ENCODE measurements at regions not wholly inside any gene's neighbourhood (a gene's known extent, or its start where the extent isn't known, plus 50 kb on each side); places are given as distances from the start of the nearest gene placed in this dataset.

GRCh38 chr7:91683823-91684222 is 196.7 kb downstream of the MTERF1 start:
- Mint-ChIP-seq H3K9me3 (ENCODE audit: low read depth, unreplicated experiment) (peaks cover 3% of the 10 kb centered on the region), H3K4me3 (ENCODE audit: low read depth, unreplicated experiment) (no peak overlapping the region), H3K36me3 (ENCODE audit: insufficient read depth, unreplicated experiment) (no peaks in the 10 kb centered on the region), H3K27ac (ENCODE audit: unreplicated experiment) (no peak overlapping the region), H3K4me1 (ENCODE audit: low read depth, unreplicated experiment) (no peaks in the 10 kb centered on the region), H3K27me3 (ENCODE audit: unreplicated experiment) (peaks cover 13% of the 10 kb centered on the region)
- no TSS peak for BruUV-seq (replicated peaks)
- intact Hi-C loops (cut with micrococcal nuclease; ENCODE audit: unreplicated experiment): no loop called here
- no peak for DNase-seq
- CTCF ChIA-PET: no interaction called here
- no peak for TF ChIP-seq CTCF (IDR thresholded peaks at IDR 0.05; ENCODE audit: unreplicated experiment)

GRCh38 chr7:91685544-91685943 is 195.0 kb downstream of the MTERF1 start:
- no peak for TF ChIP-seq CTCF (IDR thresholded peaks at IDR 0.05; ENCODE audit: unreplicated experiment)
- no peak for DNase-seq

DNA sequence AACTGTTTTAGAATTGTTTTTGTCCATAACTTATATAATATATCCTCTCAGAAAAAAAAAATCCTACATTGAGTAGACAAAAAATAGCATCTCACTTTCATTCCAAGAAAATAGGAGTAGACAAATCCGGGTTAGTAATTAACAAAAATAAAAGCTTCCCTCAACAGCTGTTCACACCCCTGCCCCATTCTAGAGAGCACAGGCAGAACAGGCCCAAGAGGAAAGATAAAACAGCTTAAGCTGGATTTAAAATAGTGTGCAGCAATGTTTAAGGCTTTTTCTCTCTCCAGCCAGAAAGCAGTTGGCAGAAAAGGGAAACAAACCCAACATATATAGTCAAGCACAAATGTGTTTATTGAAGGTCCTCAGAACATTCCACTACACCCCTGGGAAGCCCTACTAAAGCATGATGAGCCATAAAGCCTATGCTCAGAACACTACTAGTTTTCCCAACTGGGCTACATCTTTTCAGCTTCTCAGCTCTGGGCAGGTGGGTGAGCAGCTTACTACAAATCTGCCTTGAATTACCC is 189.9 kb downstream of the MTERF1 start:
- H3K4me1 Mint-ChIP-seq (ENCODE audit: low read depth, unreplicated experiment): no peaks in the 10 kb centered on the region
- no peak for DNase-seq
- H3K4me3 Mint-ChIP-seq (ENCODE audit: low read depth, unreplicated experiment): no peak overlapping the region
- BruUV-seq (replicated peaks): no TSS peak
- H3K36me3 Mint-ChIP-seq (ENCODE audit: insufficient read depth, unreplicated experiment): no peaks in the 10 kb centered on the region
- no peak overlapping the region for H3K27ac Mint-ChIP-seq (ENCODE audit: unreplicated experiment)
- no peak for TF ChIP-seq CTCF (IDR thresholded peaks at IDR 0.05; ENCODE audit: unreplicated experiment)
- intact Hi-C loops (cut with micrococcal nuclease; ENCODE audit: unreplicated experiment): no loop called here
- H3K27me3 Mint-ChIP-seq (ENCODE audit: unreplicated experiment): peaks cover 13% of the 10 kb centered on the region
- H3K9me3 Mint-ChIP-seq (ENCODE audit: low read depth, unreplicated experiment): no peaks in the 10 kb centered on the region
- CTCF ChIA-PET: no interaction called here

More at GRCh38 chr7:91685544-91685943, 195.0 kb downstream of the MTERF1 start:
- Mint-ChIP-seq H3K9me3 (ENCODE audit: low read depth, unreplicated experiment) (peaks cover 3% of the 10 kb centered on the region), H3K36me3 (ENCODE audit: insufficient read depth, unreplicated experiment) (no peaks in the 10 kb centered on the region), H3K4me3 (ENCODE audit: low read depth, unreplicated experiment) (no peak overlapping the region), H3K27ac (ENCODE audit: unreplicated experiment) (no peak overlapping the region), H3K4me1 (ENCODE audit: low read depth, unreplicated experiment) (no peaks in the 10 kb centered on the region), H3K27me3 (ENCODE audit: unreplicated experiment) (peaks cover 13% of the 10 kb centered on the region)
- CTCF ChIA-PET: interaction anchor here (0.5 kb wide), 1 partner anchor 45 kb away, joined by 3 read pairs; no protein-coding TSS in a partner anchor
- BruUV-seq (replicated peaks): no TSS peak
- intact Hi-C loops (cut with micrococcal nuclease; ENCODE audit: unreplicated experiment): no loop called here

GRCh38 chr7:91691865-91692264 is 188.6 kb downstream of the MTERF1 start:
- no peaks in the 10 kb centered on the region for H3K4me1 Mint-ChIP-seq (ENCODE audit: low read depth, unreplicated experiment)
- no peak overlapping the region for H3K27ac Mint-ChIP-seq (ENCODE audit: unreplicated experiment)
- no peaks in the 10 kb centered on the region for H3K9me3 Mint-ChIP-seq (ENCODE audit: low read depth, unreplicated experiment)
- H3K27me3 Mint-ChIP-seq (ENCODE audit: unreplicated experiment): peaks cover 13% of the 10 kb centered on the region
- no peak overlapping the region for H3K4me3 Mint-ChIP-seq (ENCODE audit: low read depth, unreplicated experiment)
- no TSS peak for BruUV-seq (replicated peaks)
- TF ChIP-seq CTCF (IDR thresholded peaks at IDR 0.05; ENCODE audit: unreplicated experiment): no peak
- DNase-seq: no peak
- intact Hi-C loops (cut with micrococcal nuclease; ENCODE audit: unreplicated experiment): no loop called here
- no peaks in the 10 kb centered on the region for H3K36me3 Mint-ChIP-seq (ENCODE audit: insufficient read depth, unreplicated experiment)
- CTCF ChIA-PET: no interaction called here
